ENCODE measurements at regions not wholly inside any gene's neighbourhood (a gene's known extent, or its start where the extent isn't known, plus 50 kb on each side); places are given as distances from the start of the nearest gene placed in this dataset.

GRCh38 chr2:203800783-203801182, 66.8 kb upstream of the CTLA4 start:
- no peak for TF ChIP-seq CTCF (IDR thresholded peaks at IDR 0.05; ENCODE audit: low read length)
- no peak for TF ChIP-seq EZH2 (IDR thresholded peaks at IDR 0.05; ENCODE audit: borderline replicate concordance, low read length)

All from OCI-LY1 (cell line).